Neural cell (in vitro differentiated cells): ENCODE measurements at regions not wholly inside any gene's neighbourhood (a gene's known extent, or its start where the extent isn't known, plus 50 kb on each side); places are given as distances from the start of the nearest gene placed in this dataset.

Experiments used
- H2AFZ ChIP-seq: fragments of 200-600, 300-800 bp; sonication (generic), shearing (Covaris generic); 2 replicates; pipeline ENCODE4 v1.6.0; 2014; ENCODE audit warnings: low read depth, mild to moderate bottlenecking, antibody characterized with exemption, low read length, moderate library complexity
- H3F3A ChIP-seq: fragments of 200-600 bp; shearing (Covaris generic); 2 replicates; pipeline ENCODE4 v1.6.1; 2016; ENCODE audit warnings: mild to moderate bottlenecking, moderate library complexity, mixed read lengths, antibody characterized with exemption, low read length; ENCODE audit not compliant: insufficient read depth, poor library complexity, severe bottlenecking
- H3K27ac ChIP-seq: fragments of 200-600, 300-800 bp; sonication (generic), shearing (Covaris generic); 2 replicates; pipeline ENCODE4 v1.5.1; 2014; ENCODE audit warnings: mild to moderate bottlenecking, low read length, moderate library complexity
- H3K27me3 ChIP-seq: fragments of 300-800, 200-600 bp; sonication (generic), shearing (Covaris generic); 2 replicates; pipeline ENCODE4 v1.6.0; 2014; ENCODE audit warnings: mild to moderate bottlenecking, low read depth, low read length, moderate library complexity; ENCODE audit not compliant: insufficient read depth
- H3K36me3 ChIP-seq: fragments of 300-800, 200-600 bp; sonication (generic), shearing (Covaris generic); 2 replicates; pipeline ENCODE4 v1.5.1; 2014; ENCODE audit warnings: mild to moderate bottlenecking, antibody characterized with exemption, low read length, moderate library complexity; ENCODE audit not compliant: insufficient read depth
- H3K4me2 ChIP-seq: fragments of 300-800, 200-600 bp; sonication (generic), shearing (Covaris generic); 2 replicates; pipeline ENCODE4 v1.6.0; 2014; ENCODE audit warnings: mild to moderate bottlenecking, low read length
- H3K4me3 ChIP-seq: fragments of 300-800, 200-600 bp; sonication (generic), shearing (Covaris generic); 2 replicates; pipeline ENCODE4 v1.5.1; 2014; ENCODE audit warnings: mild to moderate bottlenecking, low read length, moderate library complexity
- H3K79me2 ChIP-seq: fragments of 200-600 bp; shearing (Covaris generic); replicated peaks from 2 replicates; pipeline ENCODE4 v1.6.0; 2014; ENCODE audit warnings: mild to moderate bottlenecking, low read length, moderate library complexity; ENCODE audit not compliant: insufficient read depth
- H3K9ac ChIP-seq: fragments of 300-800, 200-600 bp; sonication (generic), shearing (Covaris generic); 2 replicates; pipeline ENCODE4 v1.6.1; 2016; ENCODE audit warnings: mild to moderate bottlenecking, low read length, mixed read lengths
- H3K9me2 ChIP-seq: fragments of 200-600 bp; shearing (Covaris generic); 2 replicates; pipeline ENCODE4 v1.6.1; 2016; ENCODE audit warnings: mild to moderate bottlenecking, low read length, mixed read lengths; ENCODE audit not compliant: insufficient read depth
- H3K9me3 ChIP-seq: fragments of 200-600, 300-800 bp; sonication (generic), shearing (Covaris generic); 2 replicates; pipeline ENCODE4 v1.6.1; 2016; ENCODE audit warnings: mild to moderate bottlenecking, mixed run types, low read length, moderate library complexity, mixed read lengths
- H4K20me1 ChIP-seq: fragments of 200-600 bp; shearing (Covaris generic); 2 replicates; pipeline ENCODE4 v1.6.1; 2016; ENCODE audit warnings: mild to moderate bottlenecking, mixed run types; ENCODE audit not compliant: insufficient read depth
- CTCF ChIP-seq: fragments of 450-650 bp; IDR thresholded peaks from 2 replicates; pipeline ENCODE4 v1.5.1; 2014; ENCODE audit warnings: antibody characterized with exemption, mild to moderate bottlenecking, moderate library complexity; ENCODE audit not compliant: poor library complexity, severe bottlenecking
- EP300 ChIP-seq: fragments of 450-650 bp; conservative IDR thresholded peaks from 2 replicates; pipeline ENCODE4 v1.6.1; 2014; ENCODE audit warnings: antibody characterized with exemption, mild to moderate bottlenecking, moderate library complexity; ENCODE audit not compliant: poor library complexity, severe bottlenecking
- EZH2 ChIP-seq: fragments of 200-600, 300-800 bp; shearing (Covaris generic), sonication (generic); IDR thresholded peaks from 2 replicates; pipeline ENCODE4 v1.6.1; 2014; ENCODE audit warnings: antibody characterized with exemption, low read length, borderline replicate concordance, mild to moderate bottlenecking; ENCODE audit not compliant: insufficient read depth, poor library complexity, severe bottlenecking
- MXI1 ChIP-seq: fragments of 450-650 bp; conservative IDR thresholded peaks from 2 replicates; pipeline ENCODE4 v1.6.1; 2014; ENCODE audit warnings: antibody characterized with exemption, mild to moderate bottlenecking; ENCODE audit not compliant: poor library complexity, severe bottlenecking
- POLR2AphosphoS5 ChIP-seq: IDR thresholded peaks from 2 replicates; pipeline ENCODE4 v1.6.1; 2012
- RAD21 ChIP-seq: fragments of 450-650 bp; conservative IDR thresholded peaks from 2 replicates; pipeline ENCODE4 v1.6.1; 2014; ENCODE audit warnings: antibody characterized with exemption, mild to moderate bottlenecking, moderate library complexity
- REST ChIP-seq: IDR thresholded peaks from 2 replicates; pipeline ENCODE4 v1.6.1; 2012; ENCODE audit warnings: borderline replicate concordance
- SMC3 ChIP-seq: fragments of 450-650 bp; conservative IDR thresholded peaks from 2 replicates; pipeline ENCODE4 v1.6.1; 2014; ENCODE audit warnings: antibody characterized with exemption, mild to moderate bottlenecking, moderate library complexity; ENCODE audit not compliant: poor library complexity
- TAF1 ChIP-seq: IDR thresholded peaks from 2 replicates; pipeline ENCODE4 v1.6.1; 2012; ENCODE audit warnings: low read depth

DNA sequence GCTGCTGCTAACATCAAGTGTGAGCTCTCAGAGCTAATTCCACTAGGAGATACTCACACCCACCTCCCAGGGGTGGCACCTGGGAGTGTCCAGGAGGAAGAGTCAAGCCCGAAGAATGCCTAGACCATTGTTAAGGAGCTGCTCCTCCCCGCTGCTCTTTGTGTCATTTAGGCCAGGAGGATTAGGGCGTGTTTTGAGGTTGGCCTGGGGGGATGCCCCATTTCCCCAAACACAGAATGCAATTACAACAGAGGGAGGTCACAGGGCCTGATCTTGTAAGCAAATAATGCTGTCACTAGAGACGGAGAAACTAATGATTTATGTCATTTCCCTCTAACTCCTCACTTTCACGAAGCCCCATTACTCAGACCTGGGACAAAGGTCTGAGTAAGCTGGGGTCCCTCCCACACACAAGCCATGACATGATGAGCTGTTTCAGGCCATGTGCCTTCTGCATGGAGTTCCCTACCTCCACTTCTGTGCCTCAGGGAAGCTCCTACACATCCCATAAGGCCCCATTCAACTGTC lies 312.5 kb downstream of the ACTL7B start:
- Histone ChIP-seq H2AFZ (no peak overlapping the region), H3K27ac (no peak overlapping the region), H3K9me2 (no peaks in the 10 kb centered on the region), H3K9me3 (no peaks in the 10 kb centered on the region), H3K36me3 (no peaks in the 10 kb centered on the region), H3K79me2 (no peaks in the 10 kb centered on the region), H3K4me2 (no peak overlapping the region), H3K9ac (no peak overlapping the region), H4K20me1 (no peaks in the 10 kb centered on the region), H3F3A (no peaks in the 10 kb centered on the region), H3K4me3 (no peak overlapping the region), H3K27me3 (no peaks in the 10 kb centered on the region)
- TF ChIP-seq EZH2, result no peak
- TF ChIP-seq RAD21, result no peak
- TF ChIP-seq TAF1, result no peak
- TF ChIP-seq SMC3, result no peak
- no peak for TF ChIP-seq MXI1
- TF ChIP-seq POLR2AphosphoS5, result no peak
- TF ChIP-seq CTCF, result no peak
- TF ChIP-seq REST, result no peak
- no peak for TF ChIP-seq EP300

DNA sequence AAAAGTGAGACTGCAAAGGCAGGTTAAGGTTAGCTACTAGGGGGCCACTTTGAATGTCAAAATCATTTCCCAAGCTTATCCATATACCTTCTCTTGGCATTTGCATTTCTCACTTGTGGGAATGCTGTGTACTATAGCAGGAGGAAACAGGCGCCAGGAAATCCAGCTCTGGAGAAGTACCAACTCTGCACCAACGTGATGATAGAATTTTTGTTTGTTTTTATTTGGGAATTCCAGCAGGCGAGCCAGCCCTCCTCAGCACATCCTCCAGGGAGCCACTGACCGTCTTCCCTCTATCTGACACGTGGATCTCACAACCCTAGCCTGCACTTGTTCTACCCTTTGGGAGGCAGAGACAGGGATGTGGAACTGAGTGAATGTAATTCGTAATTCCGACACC lies 318.0 kb downstream of the ACTL7B start:
- Histone ChIP-seq H3K27me3 (no peaks in the 10 kb centered on the region), H3K4me3 (no peak overlapping the region), H3K9me3 (no peaks in the 10 kb centered on the region), H3K27ac (no peak overlapping the region), H3K4me2 (no peak overlapping the region), H3K36me3 (no peaks in the 10 kb centered on the region), H2AFZ (no peak overlapping the region), H3K9ac (no peak overlapping the region), H3K79me2 (no peaks in the 10 kb centered on the region), H3F3A (no peaks in the 10 kb centered on the region), H4K20me1 (no peaks in the 10 kb centered on the region), H3K9me2 (no peaks in the 10 kb centered on the region)
- TF ChIP-seq MXI1, result no peak
